Stimulated activated CD4-positive, alpha-beta T cell treated with anti-CD3 and anti-CD28 coated beads, TNF-alpha, amount 100 ng/mL, for 1 hour (primary cell): ENCODE measurements at regions not wholly inside any gene's neighbourhood (a gene's known extent, or its start where the extent isn't known, plus 50 kb on each side); places are given as distances from the start of the nearest gene placed in this dataset.
"Not testable (repeated sequence)": the region's sequence is repeated elsewhere in the genome, so short reads cannot be mapped to it uniquely, and the experiment has no call there.

Source experiments
- DNase-seq, 3 donors: peaks; one replicate each; pipeline ENCODE4 v3.0.0-alpha.2; 2020; ENCODE audit warnings: low read depth in 3 of 3, low spot score in 1 of 3

DNA sequence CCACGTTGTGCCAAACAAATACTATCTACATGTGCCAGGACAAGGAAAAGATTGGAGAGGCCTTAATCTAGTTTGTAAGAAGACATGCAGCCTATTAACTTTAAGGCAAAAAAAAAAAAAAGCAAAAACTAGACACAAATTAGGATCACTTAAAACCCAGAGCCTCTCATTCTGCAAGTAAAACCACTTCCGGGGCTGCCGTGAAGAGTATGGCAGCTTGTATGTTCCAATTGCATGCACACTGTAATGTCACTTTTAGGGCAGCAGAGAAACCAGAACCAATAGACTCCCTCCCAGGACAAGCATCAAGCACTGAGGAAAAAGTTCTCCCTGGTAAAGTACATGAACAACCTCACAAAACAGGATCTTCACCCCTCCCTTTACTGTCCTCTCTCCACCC lies 70.6 kb downstream of the RSL24D1 start:
- no peak for DNase-seq

DNA sequence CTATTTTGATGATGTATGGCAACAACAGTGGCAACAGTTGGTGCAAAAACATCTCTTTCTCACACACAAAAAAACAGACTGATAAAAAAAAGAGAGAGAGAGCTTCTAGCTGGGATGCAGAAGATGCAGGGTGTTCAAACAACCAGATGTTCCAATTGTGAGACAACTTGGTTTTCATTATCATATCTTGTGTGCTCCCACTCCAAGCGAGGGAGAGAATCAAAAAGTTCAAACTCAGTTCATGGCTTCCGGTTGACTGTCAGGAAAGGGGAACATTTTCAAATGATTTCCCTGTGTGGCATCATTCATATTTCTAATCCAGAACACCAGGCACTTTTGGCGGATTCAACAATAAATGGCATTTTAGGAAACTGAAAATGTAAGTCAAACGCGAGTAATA lies 72.1 kb downstream of the RSL24D1 start:
- DNase-seq: no peak

DNA sequence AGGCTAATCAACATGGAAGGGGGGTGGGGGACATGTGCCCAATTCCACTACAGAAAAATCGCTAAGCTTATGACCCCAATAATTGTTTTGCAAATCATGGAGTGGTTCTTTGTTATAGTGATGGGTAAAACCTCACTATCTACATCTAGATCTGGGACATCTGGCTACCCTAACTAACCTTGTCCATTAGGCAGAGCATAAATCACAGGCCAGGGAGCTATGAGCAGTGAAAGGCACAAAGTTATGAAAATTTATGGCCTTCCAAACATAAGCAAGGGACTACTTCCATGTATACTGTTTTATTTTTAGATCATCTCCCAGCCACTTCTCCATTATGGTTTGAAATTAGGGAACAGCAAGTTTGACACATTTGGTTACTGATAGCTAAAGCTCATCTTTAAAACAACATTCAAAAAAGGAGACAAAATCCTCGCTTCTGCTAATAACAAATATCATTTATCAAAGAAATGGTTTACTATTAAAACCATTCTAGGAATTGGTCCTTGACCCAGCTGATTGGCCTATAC lies 78.3 kb downstream of the RSL24D1 start:
- DNase-seq: no peak

DNA sequence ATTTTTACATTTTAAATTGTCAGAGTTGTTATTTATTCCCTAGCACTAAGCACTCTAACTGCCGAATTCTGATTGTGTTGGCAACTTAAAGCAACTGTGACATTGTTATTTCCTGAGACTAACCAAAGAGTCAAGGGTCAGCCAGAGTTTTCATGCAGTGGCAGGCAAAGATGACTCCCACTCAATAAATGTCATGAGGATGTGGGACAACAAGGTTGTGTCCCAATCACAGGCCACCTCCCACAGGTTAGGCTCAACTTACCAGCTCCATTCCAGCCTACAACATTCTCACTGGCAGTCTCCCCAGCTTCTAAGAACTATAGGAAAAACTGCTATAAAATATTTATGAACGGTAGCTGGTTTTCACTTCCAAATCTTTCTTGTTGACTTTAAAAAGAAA lies 80.1 kb downstream of the RSL24D1 start:
- DNase-seq: no peak

GRCh38 chr15:55113736-55114135 lies 83.0 kb downstream of the RSL24D1 start:
- no peak for DNase-seq

- no peak for DNase-seq
These were observed 84.0 kb downstream of the RSL24D1 start for GRCh38 chr15:55112706-55113105.

DNA sequence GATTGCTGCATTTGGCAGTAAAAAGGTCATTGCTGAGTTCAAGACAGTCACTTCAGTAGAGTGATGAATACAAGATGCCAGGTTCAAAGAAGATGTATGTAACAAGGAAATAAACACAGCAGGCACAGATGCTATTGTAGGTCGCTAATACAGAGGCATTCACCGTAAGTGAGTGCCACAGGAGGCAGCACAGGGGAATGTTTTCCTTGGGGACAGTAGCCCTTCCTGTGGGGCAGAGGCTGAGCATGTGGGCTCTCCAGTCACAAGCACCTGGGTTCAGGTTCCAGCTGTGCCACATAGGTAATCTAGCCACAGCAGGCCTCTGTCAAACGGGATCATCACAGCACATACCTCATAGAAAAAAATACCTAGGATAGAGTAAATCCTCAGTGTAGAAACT lies 86.3 kb downstream of the RSL24D1 start:
- DNase-seq: no peak

- peak in 2 of 3 donors; percentile 1 to 29 for DNase-seq
These were observed 87.8 kb downstream of the RSL24D1 start for GRCh38 chr15:55108858-55109518.

DNA sequence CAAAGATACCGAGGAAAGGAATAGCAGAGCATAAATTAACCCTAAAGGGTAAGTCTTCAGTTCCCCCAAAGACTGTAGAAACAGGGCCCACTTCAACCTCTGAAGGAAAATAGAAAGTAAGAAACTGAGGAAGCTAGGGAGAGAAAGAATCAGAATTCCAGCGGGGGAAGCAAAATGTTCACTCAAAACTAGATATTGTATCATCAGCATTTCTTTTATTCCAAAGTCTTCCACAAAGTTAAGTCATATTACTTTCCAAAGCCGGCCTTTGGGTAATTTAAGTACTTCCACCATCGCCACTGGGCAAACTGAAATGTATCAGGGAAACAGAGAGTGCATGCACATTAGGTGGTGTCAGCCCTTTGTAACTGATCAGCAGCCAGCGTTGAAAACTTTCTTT lies 88.3 kb downstream of the RSL24D1 start:
- no peak for DNase-seq

DNA sequence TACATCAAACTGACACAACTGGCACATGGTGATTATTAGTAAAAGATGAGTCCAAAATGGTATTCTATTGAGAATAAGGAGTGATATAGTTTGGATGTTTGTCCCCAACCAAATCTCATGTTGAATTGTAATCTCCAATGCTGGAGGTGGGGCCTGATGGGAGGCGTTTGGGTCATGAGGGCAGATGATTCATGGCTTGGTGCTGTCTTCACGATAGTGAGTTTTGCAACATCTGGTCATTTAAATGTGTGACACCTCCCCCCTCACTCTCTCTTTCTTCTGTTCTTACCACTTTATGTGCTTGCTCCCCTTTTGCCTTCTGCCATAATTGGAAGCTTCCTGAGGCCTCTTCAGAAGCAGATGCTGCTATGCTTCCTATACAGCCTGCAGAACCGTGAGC lies 90.6 kb downstream of the RSL24D1 start:
- no peak for DNase-seq

- DNase-seq: no peak
These were observed 102.6 kb downstream of the RSL24D1 start for GRCh38 chr15:55094136-55094535.

- no peak for DNase-seq
These were observed 108.5 kb downstream of the RSL24D1 start for GRCh38 chr15:55088207-55088606.

DNA sequence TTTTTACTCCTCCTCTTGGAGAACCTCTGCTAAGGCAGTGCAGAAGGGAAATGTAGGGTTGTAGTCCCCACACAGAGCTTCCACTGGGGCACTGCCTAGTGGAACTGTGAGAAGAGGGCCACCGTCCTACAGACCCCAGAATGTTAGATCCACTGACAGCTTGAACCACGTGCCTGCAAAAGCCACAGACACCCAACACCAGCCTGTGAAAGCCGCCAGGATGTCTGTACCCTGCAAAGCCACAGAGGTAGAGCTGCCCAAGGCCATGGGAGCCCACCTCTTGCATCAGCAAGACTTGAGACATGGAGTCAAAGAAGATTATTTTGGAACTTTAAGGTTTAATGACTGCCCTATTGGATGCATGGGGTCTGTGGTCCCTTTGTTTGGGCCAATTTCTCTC lies 112.1 kb downstream of the RSL24D1 start:
- no peak for DNase-seq

GRCh38 chr15:55084216-55084615 lies 112.5 kb downstream of the RSL24D1 start:
- no peak for DNase-seq

- DNase-seq: not testable (repeated sequence)
These were observed 119.7 kb downstream of the RSL24D1 start for GRCh38 chr15:55077052-55077451.

DNA sequence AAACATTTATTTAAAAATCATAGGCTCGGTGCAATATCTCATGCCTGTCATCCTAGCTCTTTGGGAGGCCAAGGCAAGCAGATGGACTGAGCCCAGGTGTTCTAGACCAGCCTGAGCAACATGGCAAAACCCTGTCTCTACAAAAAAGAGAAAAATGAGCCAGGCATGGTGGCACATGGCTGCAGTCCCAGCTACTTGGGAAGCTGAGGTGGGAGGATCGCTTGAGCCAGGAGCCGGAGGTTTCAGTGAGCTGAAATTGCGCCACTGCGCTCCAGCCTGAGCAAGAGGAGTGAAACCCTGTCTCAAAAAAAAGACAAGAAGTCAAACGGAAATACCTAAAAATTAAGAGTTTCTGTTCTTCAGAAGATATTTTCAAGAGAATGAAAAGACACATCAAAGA lies 122.3 kb downstream of the RSL24D1 start:
- no peak for DNase-seq

GRCh38 chr15:55063970-55064369 lies 132.8 kb downstream of the RSL24D1 start:
- DNase-seq: not testable (repeated sequence)

GRCh38 chr15:55060836-55061235 lies 135.9 kb downstream of the RSL24D1 start:
- DNase-seq: no peak

DNA sequence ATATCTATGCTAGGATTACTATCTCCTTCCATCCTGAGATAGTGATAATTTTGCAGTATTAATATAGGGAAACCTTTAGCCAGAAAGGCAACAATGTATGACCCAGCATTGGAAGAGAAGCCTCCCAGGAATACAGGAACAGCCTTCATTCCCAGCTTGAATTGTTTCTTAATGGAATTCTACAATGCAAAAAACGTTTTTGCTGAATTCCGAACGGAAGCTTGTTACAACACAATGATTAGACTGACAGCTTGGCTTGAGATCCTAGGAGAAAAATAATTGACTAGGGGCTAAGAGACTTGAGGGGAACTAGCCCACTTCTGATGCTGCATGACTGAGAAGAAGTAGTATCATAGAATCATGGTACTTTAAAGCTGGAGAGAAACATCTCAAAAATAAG lies 140.2 kb downstream of the RSL24D1 start:
- no peak for DNase-seq

DNA sequence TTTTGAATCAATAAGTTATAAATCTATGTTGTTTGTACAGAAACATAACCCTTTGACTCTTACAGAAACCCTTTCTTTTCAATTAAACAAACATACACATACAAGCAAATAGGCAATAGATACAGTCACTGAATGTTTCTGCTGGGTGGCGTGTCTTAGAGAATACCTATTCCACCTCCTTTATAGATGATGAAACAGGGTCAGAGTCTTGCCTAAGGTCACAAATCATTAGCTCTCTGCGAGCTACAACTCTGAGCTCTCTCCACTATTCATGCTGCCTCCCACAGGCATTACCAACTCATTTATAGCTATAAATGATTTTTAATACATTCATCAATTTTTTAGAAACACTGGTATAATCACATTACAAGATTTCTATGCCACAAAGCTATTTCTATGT lies 152.6 kb downstream of the RSL24D1 start:
- no peak for DNase-seq

GRCh38 chr15:55037071-55037470 lies 159.7 kb downstream of the RSL24D1 start:
- DNase-seq: no peak

DNA sequence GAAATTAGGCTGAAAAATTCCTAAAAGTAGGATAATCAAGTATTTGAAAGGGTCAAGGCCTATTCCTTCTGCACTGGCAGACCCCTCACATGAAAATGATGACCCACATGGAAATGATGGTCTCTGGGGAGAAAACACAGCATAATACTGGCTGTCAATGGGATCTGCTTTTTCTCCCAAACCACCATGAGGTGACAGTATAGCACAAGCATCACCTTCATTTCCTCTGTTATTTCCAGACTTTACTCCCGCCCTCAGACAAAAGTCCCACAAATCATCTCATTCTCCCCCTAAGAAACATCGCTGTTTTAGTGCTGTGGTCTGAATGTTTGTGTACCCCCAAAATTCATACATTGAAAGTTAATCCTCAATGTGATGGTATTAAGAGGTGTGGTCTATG lies 161.0 kb downstream of the RSL24D1 start:
- DNase-seq: no peak

- DNase-seq: no peak
These were observed 163.2 kb downstream of the RSL24D1 start for GRCh38 chr15:55033574-55033973.
